ENCODE measurements at regions not wholly inside any gene's neighbourhood (a gene's known extent, or its start where the extent isn't known, plus 50 kb on each side); places are given as distances from the start of the nearest gene placed in this dataset.

DNA sequence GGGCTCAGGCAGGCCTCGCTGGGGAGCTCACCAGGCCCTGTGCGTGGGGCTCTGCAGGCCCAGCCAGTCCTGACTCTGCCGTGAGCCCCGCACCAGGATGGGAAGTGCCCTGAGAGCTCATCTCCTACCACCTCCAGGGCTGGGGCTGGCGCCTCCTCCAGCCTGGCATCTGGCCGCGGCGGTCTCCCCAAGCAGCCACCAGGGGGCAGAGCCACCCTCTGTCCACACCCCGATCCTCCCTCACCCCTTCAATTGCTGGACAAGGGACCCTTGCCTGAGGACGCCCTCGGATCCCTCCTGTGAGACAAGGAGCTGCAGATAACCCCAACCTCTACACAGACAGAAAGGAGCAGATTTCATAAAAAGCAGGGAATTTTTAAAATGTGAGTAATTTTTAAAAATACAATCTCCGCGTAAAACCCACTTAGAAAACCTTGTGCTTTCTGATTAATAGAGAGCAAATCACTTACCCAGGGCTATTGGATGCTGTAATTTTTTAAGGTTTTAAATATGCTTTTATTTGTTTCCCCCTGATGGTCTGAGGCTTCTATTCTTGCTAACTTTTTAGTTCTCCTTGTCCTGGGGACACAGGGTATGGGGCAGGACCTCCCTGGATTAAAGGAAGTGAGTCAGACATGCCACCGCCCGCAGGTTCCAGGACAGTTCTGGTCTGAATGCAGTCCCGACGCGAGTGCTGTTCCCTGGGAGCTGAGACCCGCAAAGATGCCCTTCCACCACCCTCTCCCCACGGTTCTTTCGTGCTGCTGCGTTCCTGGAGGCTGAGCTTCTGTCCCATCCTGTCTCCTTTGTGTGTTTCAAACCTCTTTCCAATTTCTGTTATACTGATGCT, 52.3 kb upstream of the CHRNA7 start:
- Histone ChIP-seq H3K36me3 (ENCODE audit: control insufficient read depth, insufficient read depth, low read length) (no peaks in the 10 kb centered on the region), H3K9me3 (no peaks in the 10 kb centered on the region), H3K4me1 (no peaks in the 10 kb centered on the region), H3K27me3 (replicated peaks; ENCODE audit: control insufficient read depth, insufficient read depth, low read length) (no peaks in the 10 kb centered on the region), H3K4me3 (ENCODE audit: low read depth, low read length) (no peak overlapping the region)
- DNase-seq: peak; percentile 55 to 78
- TF ChIP-seq, protein P1, sequence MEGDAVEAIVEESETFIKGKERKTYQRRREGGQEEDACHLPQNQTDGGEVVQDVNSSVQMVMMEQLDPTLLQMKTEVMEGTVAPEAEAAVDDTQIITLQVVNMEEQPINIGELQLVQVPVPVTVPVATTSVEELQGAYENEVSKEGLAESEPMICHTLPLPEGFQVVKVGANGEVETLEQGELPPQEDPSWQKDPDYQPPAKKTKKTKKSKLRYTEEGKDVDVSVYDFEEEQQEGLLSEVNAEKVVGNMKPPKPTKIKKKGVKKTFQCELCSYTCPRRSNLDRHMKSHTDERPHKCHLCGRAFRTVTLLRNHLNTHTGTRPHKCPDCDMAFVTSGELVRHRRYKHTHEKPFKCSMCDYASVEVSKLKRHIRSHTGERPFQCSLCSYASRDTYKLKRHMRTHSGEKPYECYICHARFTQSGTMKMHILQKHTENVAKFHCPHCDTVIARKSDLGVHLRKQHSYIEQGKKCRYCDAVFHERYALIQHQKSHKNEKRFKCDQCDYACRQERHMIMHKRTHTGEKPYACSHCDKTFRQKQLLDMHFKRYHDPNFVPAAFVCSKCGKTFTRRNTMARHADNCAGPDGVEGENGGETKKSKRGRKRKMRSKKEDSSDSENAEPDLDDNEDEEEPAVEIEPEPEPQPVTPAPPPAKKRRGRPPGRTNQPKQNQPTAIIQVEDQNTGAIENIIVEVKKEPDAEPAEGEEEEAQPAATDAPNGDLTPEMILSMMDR (IDR thresholded peaks at IDR 0.05; ENCODE audit: insufficient read depth in 1 of 2, low read depth in 1 of 2, low read length in 1 of 2, severe bottlenecking in 1 of 2, unreplicated experiment in 1 of 2): peak; percentile 90 to 94
- CTCF ChIA-PET: interaction anchor here (0.6 to 0.8 kb wide), 3 partner anchors 9 to 782 kb away, joined by 4 to 6 read pairs (median 5); no protein-coding TSS in a partner anchor
- intact Hi-C loops (cut with micrococcal nuclease; ENCODE audit: unreplicated experiment): no loop called here
- Mint-ChIP-seq H3K4me3 (ENCODE audit: unreplicated experiment) (no peak overlapping the region), H3K4me1 (ENCODE audit: low read depth, unreplicated experiment) (no peaks in the 10 kb centered on the region), H3K36me3 (ENCODE audit: insufficient read depth, unreplicated experiment) (peaks cover 4% of the 10 kb centered on the region), H3K9me3 (ENCODE audit: unreplicated experiment) (no peaks in the 10 kb centered on the region), H3K27ac (ENCODE audit: unreplicated experiment) (no peak overlapping the region), H3K27me3 (ENCODE audit: insufficient read depth, unreplicated experiment) (peaks cover 24% of the 10 kb centered on the region)
- BruUV-seq (replicated peaks): no TSS peak
- POLR2A ChIA-PET: no interaction called here
